Adrenal gland (tissue), 5 donors: ENCODE measurements at regions not wholly inside any gene's neighbourhood (a gene's known extent, or its start where the extent isn't known, plus 50 kb on each side); places are given as distances from the start of the nearest gene placed in this dataset.

Source experiments
- CTCF ChIP-seq, 6 experiments: fragments of 450-650 bp in 4 of 6; fragments of 200-600 bp in 2 of 6; sonication (generic) in 1 of 6; IDR thresholded peaks; 1 replicate in 5 of 6; 2 replicates in 1 of 6; pipeline versions ENCODE4 v1.5.1 to v1.8.0; 2016 to 2021; ENCODE audit warnings: antibody characterized with exemption in 6 of 6, mild to moderate bottlenecking in 2 of 6, moderate library complexity in 1 of 6
- POLR2A ChIP-seq, 2 donors: fragments of 450-650 bp; IDR thresholded peaks; one replicate each; pipeline ENCODE4 v1.6.1; 2017; ENCODE audit warnings: antibody characterized with exemption in 2 of 2, mild to moderate bottlenecking in 2 of 2, moderate library complexity in 1 of 2
- donor health status: DM: no; HTN: no; CAD: no.

GRCh38 chr16:72234387-72234786 lies 62.4 kb upstream of the PMFBP1 start:
- TF ChIP-seq CTCF (IDR thresholded peaks at IDR 0.05) (no peak), POLR2A (IDR thresholded peaks at IDR 0.05) (no peak)
